GM23338 (cell line): ENCODE measurements at regions not wholly inside any gene's neighbourhood (a gene's known extent, or its start where the extent isn't known, plus 50 kb on each side); places are given as distances from the start of the nearest gene placed in this dataset.

ENCODE experiments used
- ATAC-seq: fragments of 200-7000 bp; cut with Tn5 transposase; 3 replicates; pipeline ENCODE4 v1.9.1; 2020
- DNase-seq: peaks from one replicate; pipeline ENCODE4 v3.0.0-alpha.2; 2015; ENCODE audit warnings: low spot score
- H2AFZ ChIP-seq: fragments of 200-600 bp; sonication (generic); 2 replicates; pipeline ENCODE4 v1.8.0; 2016; ENCODE audit warnings: antibody characterized with exemption, mild to moderate bottlenecking, moderate library complexity
- H3F3A ChIP-seq: fragments of 200-600 bp; sonication (generic); replicated peaks from 2 replicates; pipeline ENCODE4 v1.8.0; 2017; ENCODE audit warnings: antibody characterized with exemption, mixed run types, low read depth
- H3K27ac ChIP-seq: fragments of 200-600 bp; sonication (generic); 2 replicates; pipeline ENCODE4 v1.6.1; 2016; ENCODE audit warnings: low read depth
- H3K27me3 ChIP-seq: fragments of 200-600 bp; sonication (generic); 2 replicates; pipeline ENCODE4 v1.8.0; 2016; ENCODE audit warnings: mild to moderate bottlenecking, mixed run types, moderate library complexity; ENCODE audit not compliant: insufficient read depth
- H3K36me3 ChIP-seq: fragments of 200-600 bp; sonication (generic); 2 replicates; pipeline ENCODE4 v1.8.0; 2016; ENCODE audit warnings: mild to moderate bottlenecking; ENCODE audit not compliant: insufficient read depth
- H3K4me1 ChIP-seq: fragments of 200-600 bp; sonication (generic); 2 replicates; pipeline ENCODE4 v1.8.0; 2016; ENCODE audit warnings: mild to moderate bottlenecking, moderate library complexity; ENCODE audit not compliant: insufficient read depth
- H3K4me2 ChIP-seq: fragments of 200-600 bp; sonication (generic); 2 replicates; pipeline ENCODE4 v1.7.1; 2017; ENCODE audit warnings: mixed run types
- H3K4me3 ChIP-seq: fragments of 200-600 bp; sonication (generic); 2 replicates; pipeline ENCODE4 v1.6.1; 2016; ENCODE audit warnings: mixed run types
- H3K79me2 ChIP-seq: fragments of 200-600 bp; sonication (generic); replicated peaks from 2 replicates; pipeline ENCODE4 v1.8.0; 2017; ENCODE audit warnings: mild to moderate bottlenecking; ENCODE audit not compliant: insufficient read depth
- H3K9me2 ChIP-seq: fragments of 200-600 bp; sonication (generic); 2 replicates; pipeline ENCODE4 v1.8.0; 2017; ENCODE audit not compliant: insufficient read depth
- H4K20me1 ChIP-seq: fragments of 200-600 bp; sonication (generic); replicated peaks from 2 replicates; pipeline ENCODE4 v1.8.0; 2017; ENCODE audit warnings: mild to moderate bottlenecking; ENCODE audit not compliant: insufficient read depth
- H3K27ac Mint-ChIP-seq: 2 replicates; pipeline ENCODE4 v1.8.0; 2020; ENCODE audit warnings: inconsistent platforms, mild to moderate bottlenecking, moderate library complexity, mixed read lengths
- H3K27me3 Mint-ChIP-seq: 3 replicates; pipeline ENCODE4 v1.8.0; 2022; ENCODE audit warnings: low read depth, mild to moderate bottlenecking, moderate library complexity, mixed read lengths, inconsistent platforms; ENCODE audit not compliant: insufficient read depth, poor library complexity
- H3K36me3 Mint-ChIP-seq: 3 replicates; pipeline ENCODE4 v1.8.0; 2021; ENCODE audit warnings: low read depth, mild to moderate bottlenecking, inconsistent platforms, moderate library complexity, mixed read lengths
- H3K4me1 Mint-ChIP-seq: 3 replicates; pipeline ENCODE4 v1.8.0; 2020; ENCODE audit warnings: mild to moderate bottlenecking, inconsistent platforms, mixed read lengths
- H3K4me3 Mint-ChIP-seq: 3 replicates; pipeline ENCODE4 v1.8.0; 2021; ENCODE audit warnings: moderate library complexity, mild to moderate bottlenecking, inconsistent platforms, mixed read lengths
- H3K9me3 Mint-ChIP-seq: 3 replicates; pipeline ENCODE4 v1.8.0; 2020; ENCODE audit warnings: moderate library complexity, mild to moderate bottlenecking, inconsistent platforms, mixed read lengths
- CREB1 ChIP-seq: fragments of 250-450 bp; sonication (Bioruptor Pico); IDR thresholded peaks from 2 replicates; pipeline ENCODE4 v1.5.0; 2020; ENCODE audit warnings: low read depth, mild to moderate bottlenecking, moderate library complexity
- CTCF ChIP-seq, 2 experiments: fragments of 200-600 bp in 1 of 2; sonication (generic) in 1 of 2; conservative IDR thresholded peaks; 2 replicates each; pipeline versions ENCODE4 v1.5.1 to v1.6.1; 2016 to 2017; ENCODE audit warnings: antibody characterized with exemption in 2 of 2, low read depth in 2 of 2, mild to moderate bottlenecking in 2 of 2, moderate library complexity in 1 of 2
- ETS1 ChIP-seq: IDR thresholded peaks from 2 replicates; pipeline ENCODE4 v1.6.1; 2016; ENCODE audit warnings: antibody characterized with exemption
- JUNB ChIP-seq: IDR thresholded peaks from one replicate; pipeline ENCODE4 v1.6.1; 2016; ENCODE audit warnings: antibody characterized with exemption; ENCODE audit not compliant: unreplicated experiment
- POLR2AphosphoS5 ChIP-seq: IDR thresholded peaks from 2 replicates; pipeline ENCODE4 v1.6.1; 2016; ENCODE audit warnings: antibody characterized with exemption, low read depth
- STAT1 ChIP-seq: IDR thresholded peaks from one replicate; pipeline ENCODE4 v1.6.1; 2016; ENCODE audit warnings: antibody characterized with exemption; ENCODE audit not compliant: unreplicated experiment
- ZNF331 ChIP-seq: fragments of 250-450 bp; sonication (Bioruptor Pico); IDR thresholded peaks from 2 replicates; pipeline ENCODE4 v1.5.0; 2020; ENCODE audit warnings: low read depth, mild to moderate bottlenecking, moderate library complexity
- ZNF462 ChIP-seq: fragments of 250-450 bp; sonication (Bioruptor Pico); IDR thresholded peaks from 2 replicates; pipeline ENCODE4 v1.5.0; 2020; ENCODE audit warnings: mild to moderate bottlenecking, moderate library complexity

- ATAC-seq (no peak), DNase-seq (no peak)
- Histone ChIP-seq H2AFZ (no peak overlapping the region), H4K20me1 (no peaks in the 10 kb centered on the region), H3K27me3 (no peaks in the 10 kb centered on the region), H3K4me3 (no peak overlapping the region), H3F3A (no peaks in the 10 kb centered on the region), H3K79me2 (no peaks in the 10 kb centered on the region), H3K36me3 (no peaks in the 10 kb centered on the region), H3K4me2 (no peak overlapping the region), H3K27ac (no peak overlapping the region), H3K4me1 (no peaks in the 10 kb centered on the region), H3K9me2 (no peaks in the 10 kb centered on the region)
- Mint-ChIP-seq H3K4me3 (no peak overlapping the region), H3K36me3 (no peaks in the 10 kb centered on the region), H3K27ac (no peak overlapping the region), H3K9me3 (no peaks in the 10 kb centered on the region), H3K4me1 (peaks cover 6% of the 10 kb centered on the region; the same call in 2 of the 3 replicates), H3K27me3 (peaks cover 3% of the 10 kb centered on the region)
- TF ChIP-seq CREB1 (CRISPR knock-in tag) (no peak), CTCF (conservative IDR thresholded peaks at IDR 0.05; ENCODE audit: low read depth in 2 of 2) (no peak), ZNF462 (CRISPR knock-in tag) (no peak), ZNF331 (CRISPR knock-in tag) (no peak), JUNB (no peak), ETS1 (no peak), POLR2AphosphoS5 (no peak), STAT1 (no peak)
Measured at GRCh38 chr9:21686738-21687137, 115.7 kb upstream of the MTAP start.
